GM12874 (cell line): ENCODE measurements at regions not wholly inside any gene's neighbourhood (a gene's known extent, or its start where the extent isn't known, plus 50 kb on each side); places are given as distances from the start of the nearest gene placed in this dataset.

Experiments
- CTCF ChIP-seq: IDR thresholded peaks from 2 replicates; pipeline ENCODE4 v1.5.1; 2011; ENCODE audit warnings: low read depth, mild to moderate bottlenecking, control low read depth, low read length, moderate library complexity; ENCODE audit not compliant: insufficient read depth

- TF ChIP-seq CTCF: no peak
These were observed 185.8 kb downstream of the B3GLCT start for GRCh38 chr13:31385540-31385939.

- no peak for TF ChIP-seq CTCF
These were observed 194.7 kb downstream of the B3GLCT start for GRCh38 chr13:31394506-31394905.

- TF ChIP-seq CTCF: no peak
These were observed 195.3 kb downstream of the B3GLCT start for GRCh38 chr13:31395090-31395489.

- no peak for TF ChIP-seq CTCF
These were observed 199.9 kb downstream of the B3GLCT start for GRCh38 chr13:31399690-31400089.

- no peak for TF ChIP-seq CTCF
These were observed 209.2 kb downstream of the B3GLCT start for GRCh38 chr13:31408927-31409326.

- no peak for TF ChIP-seq CTCF
These were observed 210.0 kb downstream of the B3GLCT start for GRCh38 chr13:31409678-31410356.

GRCh38 chr13:31413516-31413915, 213.7 kb downstream of the B3GLCT start:
- no peak for TF ChIP-seq CTCF
